GM12891 (cell line): ENCODE measurements at regions not wholly inside any gene's neighbourhood (a gene's known extent, or its start where the extent isn't known, plus 50 kb on each side); places are given as distances from the start of the nearest gene placed in this dataset.

Experiments
- POLR2A ChIP-seq: IDR thresholded peaks from 2 replicates; pipeline ENCODE4 v1.6.1; 2011; ENCODE audit warnings: low read depth, low read length, control low read depth
- TAF1 ChIP-seq: IDR thresholded peaks from 2 replicates; pipeline ENCODE4 v1.6.1; 2011; ENCODE audit warnings: low read depth, low read length, control low read depth

- TF ChIP-seq TAF1 (no peak), POLR2A (no peak)
These were observed 289.5 kb upstream of the SGK1 start for GRCh38 chr6:134607411-134607810.
